GM12878 (cell line): ENCODE measurements at regions not wholly inside any gene's neighbourhood (a gene's known extent, or its start where the extent isn't known, plus 50 kb on each side); places are given as distances from the start of the nearest gene placed in this dataset.

ENCODE experiments used
- ATAC-seq: fragments of 200-7000 bp; cut with Tn5 transposase; 3 replicates; pipeline ENCODE4 v1.9.1; 2020; ENCODE audit warnings: mild to moderate bottlenecking, moderate library complexity
- BruUV-seq: library from RNA; stranded (reverse); fragments of 400-500 nt; replicated peaks from 2 replicates; lab custom pipeline; 2021; lab: Mats Ljungman, UMichigan
- CTCF ChIA-PET: fragments of 300-600 bp; sonication (Branson Sonifier 250); formaldehyde crosslinking; extraction: SDS; loops from one replicate; lab custom pipeline; 2021; ENCODE audit warnings: inconsistent platforms; lab: Yijun Ruan, JAX
- POLR2A ChIA-PET: fragments of 350-600 bp; formaldehyde crosslinking; extraction: SDS; loops from one replicate; lab custom pipeline; 2021; ENCODE audit warnings: inconsistent platforms; lab: Charles Lee
- RAD21 ChIA-PET: fragments of 300-600 bp; sonication (Branson Sonifier 250); formaldehyde crosslinking; loops from one replicate; lab custom pipeline; 2023; ENCODE audit warnings: antibody characterized with exemption; ENCODE audit not compliant: unreplicated experiment; lab: Charles Lee
- SMC1A ChIA-PET: fragments of 300-600 bp; sonication (Branson Sonifier 250); formaldehyde crosslinking; loops from one replicate; lab custom pipeline; 2023; ENCODE audit not compliant: unreplicated experiment, uncharacterized antibody; lab: Charles Lee
- DNase-seq: peaks from one replicate; pipeline ENCODE4 v3.0.0-alpha.2; 2011; ENCODE audit warnings: low read depth, low spot score
- FAIRE-seq: peaks from 3 replicates; lab custom pipeline; 2011; peaks lifted over from hg19 to GRCh38; lab: Jason Lieb, UNC
- H2AFZ ChIP-seq: 2 replicates; pipeline ENCODE4 v1.6.0; 2011; ENCODE audit warnings: low read depth, low read length, control low read depth; ENCODE audit not compliant: control insufficient read depth
- H3K27ac ChIP-seq: 2 replicates; pipeline ENCODE4 v1.5.1; 2011; ENCODE audit warnings: control low read depth; ENCODE audit not compliant: control insufficient read depth, insufficient read depth
- H3K27me3 ChIP-seq, 2 experiments: replicated peaks in 1 of 2; 2 replicates each; pipeline versions ENCODE4 v1.6.0 to v1.6.1; 2011; ENCODE audit warnings: low read length in 1 of 2; ENCODE audit not compliant: control insufficient read depth in 2 of 2, insufficient read depth in 2 of 2
- H3K36me3 ChIP-seq, 2 experiments: 2 replicates each; pipeline ENCODE4 v1.5.1; 2011; ENCODE audit warnings: low read length in 1 of 2; ENCODE audit not compliant: control insufficient read depth in 2 of 2, insufficient read depth in 2 of 2
- H3K4me1 ChIP-seq: 2 replicates; pipeline ENCODE4 v1.6.1; 2011; ENCODE audit warnings: mild to moderate bottlenecking, low read length, moderate library complexity, mixed read lengths; ENCODE audit not compliant: control insufficient read depth, insufficient read depth
- H3K4me2 ChIP-seq: 2 replicates; pipeline ENCODE4 v1.6.0; 2011; ENCODE audit warnings: control low read depth; ENCODE audit not compliant: control insufficient read depth, insufficient read depth
- H3K4me3 ChIP-seq: fragments of 200-600 bp; sonication (generic); 2 replicates; pipeline ENCODE4 v1.5.1; 2016
- H3K79me2 ChIP-seq: 2 replicates; pipeline ENCODE4 v1.6.0; 2011; ENCODE audit warnings: low read length; ENCODE audit not compliant: control insufficient read depth, insufficient read depth
- H3K9ac ChIP-seq: 2 replicates; pipeline ENCODE4 v1.8.0; 2011; ENCODE audit warnings: low read length, control low read depth, mixed read lengths; ENCODE audit not compliant: control insufficient read depth, insufficient read depth
- H3K9me3 ChIP-seq: replicated peaks from 3 replicates; pipeline ENCODE4 v1.5.1; 2011; ENCODE audit warnings: mild to moderate bottlenecking, low read length; ENCODE audit not compliant: control insufficient read depth, insufficient read depth
- H4K20me1 ChIP-seq: 2 replicates; pipeline ENCODE4 v1.6.0; 2011; ENCODE audit not compliant: control insufficient read depth, insufficient read depth
- BCL3 ChIP-seq: IDR thresholded peaks from 2 replicates; pipeline ENCODE4 v1.6.1; 2011; ENCODE audit warnings: borderline replicate concordance, low read depth, mild to moderate bottlenecking, moderate library complexity, low read length; ENCODE audit not compliant: insufficient read depth, poor library complexity, severe bottlenecking
- GATAD2B ChIP-seq: fragments of 450-650 bp; conservative IDR thresholded peaks from 2 replicates; pipeline ENCODE4 v1.6.1; 2017; ENCODE audit warnings: low read depth, mild to moderate bottlenecking, moderate library complexity
- KAT2A ChIP-seq: conservative IDR thresholded peaks from 2 replicates; pipeline ENCODE4 v1.6.1; 2011; ENCODE audit warnings: low read depth, low read length; ENCODE audit not compliant: control insufficient read depth
- RB1 ChIP-seq: fragments of 450-650 bp; formaldehyde crosslinking; IDR thresholded peaks from 2 replicates; pipeline ENCODE4 v1.6.1; 2017; ENCODE audit warnings: mild to moderate bottlenecking, borderline replicate concordance
- SUZ12 ChIP-seq: fragments of 200-600 bp; sonication (generic); IDR thresholded peaks from one replicate; pipeline ENCODE4 v1.6.1; 2018; ENCODE audit warnings: antibody characterized with exemption, mild to moderate bottlenecking; ENCODE audit not compliant: unreplicated experiment
- ZBTB11 ChIP-seq: fragments of 450-650 bp; formaldehyde crosslinking; IDR thresholded peaks from 2 replicates; pipeline ENCODE4 v1.5.0; 2022; ENCODE audit warnings: mild to moderate bottlenecking, missing genetic modification characterization
- WGBS: methylation state at CpG from one replicate; pipeline ENCODE4 v1.1.6; 2016; ENCODE audit warnings: low lambda C conversion rate; ENCODE audit not compliant: insufficient replicate concordance, insufficient coverage; ENCODE audit errors: missing lambda C conversion rate; 5-methylcytosine and 5-hydroxymethylcytosine counted together
- in situ Hi-C: fragments of 300-500 bp; cut with MboI; formaldehyde crosslinking; loops from 9 replicates; pipeline ENCODE4 v1.14.3; 2018; ENCODE audit warnings: mixed read lengths
- intact Hi-C: fragments of 100-400 bp; cut with micrococcal nuclease; formaldehyde crosslinking; loops from one replicate; pipeline ENCODE4 v1.14.2; 2022; ENCODE audit not compliant: unreplicated experiment

- no peak for DNase-seq
- H3K79me2 ChIP-seq = no peaks in the 10 kb centered on the region
- ChIA-PET SMC1A (no interaction called here), RAD21 (no interaction called here), POLR2A (no interaction called here), CTCF (no interaction called here)
- no peaks in the 10 kb centered on the region for H3K9me3 ChIP-seq
- no peak for FAIRE-seq
- intact Hi-C loops (loop anchor here (10.0 kb wide), 1 partner anchor 50 kb away; no protein-coding TSS in a partner anchor), in situ Hi-C loops (no loop called here)
- H3K9ac ChIP-seq = no peak overlapping the region
- ATAC-seq = no peak
- H3K4me2 ChIP-seq = no peak overlapping the region
- WGBS = 15% methylated on average over 4 of the region's 4 CpGs
- H3K36me3 ChIP-seq = no peaks in the 10 kb centered on the region
- no peak overlapping the region for H3K27ac ChIP-seq
- no peak overlapping the region for H3K4me3 ChIP-seq
- H2AFZ ChIP-seq = no peak overlapping the region
- BruUV-seq = no TSS peak
- H3K27me3 ChIP-seq = no peaks in the 10 kb centered on the region
- no peaks in the 10 kb centered on the region for H4K20me1 ChIP-seq
- peak; percentile 52 for TF ChIP-seq BCL3
- TF ChIP-seq SUZ12 = no peak
- no peak for TF ChIP-seq ZBTB11 (CRISPR knock-in tag)
- TF ChIP-seq RB1 = no peak
- no peak for TF ChIP-seq KAT2A
- no peak for TF ChIP-seq GATAD2B
- no peaks in the 10 kb centered on the region for H3K4me1 ChIP-seq
Measured at GRCh38 chr15:29904757-29905417, 82.6 kb upstream of the TJP1 start.
